Osteoblast (primary cell): ENCODE measurements at regions not wholly inside any gene's neighbourhood (a gene's known extent, or its start where the extent isn't known, plus 50 kb on each side); places are given as distances from the start of the nearest gene placed in this dataset.

Experiments
- DNase-seq: peaks from one replicate; pipeline ENCODE4 v3.0.0; 2011; ENCODE audit warnings: low spot score, mixed read lengths; ENCODE audit not compliant: insufficient read length; ENCODE audit errors: missing footprints
- H2AFZ ChIP-seq: 2 replicates; pipeline ENCODE4 v1.6.0; 2011; ENCODE audit warnings: mild to moderate bottlenecking, low read length
- H3K27ac ChIP-seq: 2 replicates; pipeline ENCODE4 v1.5.1; 2011; ENCODE audit warnings: mild to moderate bottlenecking, low read depth, low read length, moderate library complexity
- H3K27me3 ChIP-seq: 2 replicates; pipeline ENCODE4 v1.6.0; 2012; ENCODE audit warnings: mild to moderate bottlenecking, control low read depth, inconsistent platforms, low read length, moderate library complexity; ENCODE audit not compliant: insufficient read depth
- H3K36me3 ChIP-seq: 2 replicates; pipeline ENCODE4 v1.5.1; 2011; ENCODE audit warnings: mild to moderate bottlenecking, low read length, control low read depth, moderate library complexity; ENCODE audit not compliant: insufficient read depth
- H3K4me1 ChIP-seq: 2 replicates; pipeline ENCODE4 v1.5.1; 2011; ENCODE audit warnings: mild to moderate bottlenecking, low read length, control low read depth, moderate library complexity; ENCODE audit not compliant: insufficient read depth
- H3K4me2 ChIP-seq: 2 replicates; pipeline ENCODE4 v1.6.0; 2011; ENCODE audit warnings: mild to moderate bottlenecking, low read length; ENCODE audit not compliant: insufficient read depth
- H3K4me3 ChIP-seq: fragments of 200-600 bp; sonication (generic); 3 replicates; pipeline ENCODE4 v1.5.1; 2012; ENCODE audit warnings: mild to moderate bottlenecking, low read length, inconsistent platforms; ENCODE audit not compliant: insufficient read depth
- H3K79me2 ChIP-seq: 2 replicates; pipeline ENCODE4 v1.6.0; 2012; ENCODE audit warnings: mild to moderate bottlenecking, low read length, control low read depth, inconsistent platforms; ENCODE audit not compliant: insufficient read depth
- H3K9me3 ChIP-seq: 2 replicates; pipeline ENCODE4 v1.5.1; 2011; ENCODE audit warnings: low read depth, low read length, control low read depth
- H4K20me1 ChIP-seq: 2 replicates; pipeline ENCODE4 v1.6.0; 2012; ENCODE audit warnings: mild to moderate bottlenecking, low read length, control low read depth; ENCODE audit not compliant: insufficient read depth
- CTCF ChIP-seq: IDR thresholded peaks from 2 replicates; pipeline ENCODE4 v1.5.1; 2011; ENCODE audit warnings: mild to moderate bottlenecking, low read depth, low read length, moderate library complexity; ENCODE audit errors: extremely low read depth

- Histone ChIP-seq H3K27me3 (no peaks in the 10 kb centered on the region), H3K27ac (no peak overlapping the region), H3K4me3 (no peak overlapping the region), H2AFZ (no peak overlapping the region), H3K36me3 (no peaks in the 10 kb centered on the region), H3K9me3 (no peaks in the 10 kb centered on the region), H4K20me1 (peaks cover 54% of the 10 kb centered on the region), H3K79me2 (no peaks in the 10 kb centered on the region), H3K4me1 (peaks cover 13% of the 10 kb centered on the region), H3K4me2 (no peak overlapping the region)
- TF ChIP-seq CTCF = no peak
- DNase-seq = no peak
Observed at GRCh38 chr12:123067654-123068053, 83.2 kb downstream of the PITPNM2 start.

GRCh38 chr12:123066384-123066710, 84.5 kb downstream of the PITPNM2 start:
- no peak for TF ChIP-seq CTCF
- Histone ChIP-seq H3K36me3 (no peaks in the 10 kb centered on the region), H2AFZ (no peak overlapping the region), H3K4me1 (peaks cover 20% of the 10 kb centered on the region), H3K4me2 (no peak overlapping the region), H3K27ac (no peak overlapping the region), H3K79me2 (no peaks in the 10 kb centered on the region), H3K4me3 (no peak overlapping the region), H3K9me3 (no peaks in the 10 kb centered on the region), H3K27me3 (no peaks in the 10 kb centered on the region), H4K20me1 (peaks cover 54% of the 10 kb centered on the region)
- DNase-seq = no peak

GRCh38 chr12:123065676-123066383, 85.1 kb downstream of the PITPNM2 start:
- no peaks in the 10 kb centered on the region for H3K79me2 ChIP-seq
- DNase-seq = no peak
- H3K4me3 ChIP-seq = no peak overlapping the region
- H3K9me3 ChIP-seq = no peaks in the 10 kb centered on the region
- H3K4me2 ChIP-seq = no peak overlapping the region
- H3K36me3 ChIP-seq = no peaks in the 10 kb centered on the region
- no peak overlapping the region for H3K27ac ChIP-seq
- H3K4me1 ChIP-seq = peaks cover 20% of the 10 kb centered on the region
- H3K27me3 ChIP-seq = no peaks in the 10 kb centered on the region
- peaks cover 54% of the 10 kb centered on the region for H4K20me1 ChIP-seq
- no peak for TF ChIP-seq CTCF
- no peak overlapping the region for H2AFZ ChIP-seq

GRCh38 chr12:123064885-123065619, 84.6 kb downstream of the ARL6IP4 start:
- no peak overlapping the region for H3K4me3 ChIP-seq
- no peaks in the 10 kb centered on the region for H3K79me2 ChIP-seq
- H3K9me3 ChIP-seq = no peaks in the 10 kb centered on the region
- no peak for TF ChIP-seq CTCF
- peaks cover 54% of the 10 kb centered on the region for H4K20me1 ChIP-seq
- H3K27me3 ChIP-seq = no peaks in the 10 kb centered on the region
- H3K27ac ChIP-seq = no peak overlapping the region
- no peak for DNase-seq
- H3K36me3 ChIP-seq = no peaks in the 10 kb centered on the region
- no peak overlapping the region for H2AFZ ChIP-seq
- no peak overlapping the region for H3K4me2 ChIP-seq
- peaks cover 16% of the 10 kb centered on the region for H3K4me1 ChIP-seq
